H1 (cell line): ENCODE measurements at regions not wholly inside any gene's neighbourhood (a gene's known extent, or its start where the extent isn't known, plus 50 kb on each side); places are given as distances from the start of the nearest gene placed in this dataset.

ENCODE experiments used
- ASH2L ChIP-seq: fragments of 200-600, 300-600 bp; sonication (generic); IDR thresholded peaks from one replicate; pipeline ENCODE4 v1.7.1; 2017; ENCODE audit warnings: low read length
- ATF2 ChIP-seq: IDR thresholded peaks from 2 replicates; pipeline ENCODE4 v1.6.1; 2012; ENCODE audit warnings: low read length, inconsistent platforms
- BCL11A ChIP-seq, 2 experiments: IDR thresholded peaks; one replicate each; pipeline ENCODE4 v1.6.1; 2011; ENCODE audit warnings: low read depth in 2 of 2, low read length in 2 of 2, mild to moderate bottlenecking in 2 of 2
- CBX8 ChIP-seq: fragments of 300-800, 300-1000 bp; sonication (generic); IDR thresholded peaks from 2 replicates; pipeline ENCODE4 v1.7.1; 2016; ENCODE audit warnings: low read depth, low read length, borderline replicate concordance
- CEBPB ChIP-seq: IDR thresholded peaks from 2 replicates; pipeline ENCODE4 v1.6.1; 2012; ENCODE audit warnings: low read depth, low read length
- CTCF ChIP-seq, 3 experiments: IDR thresholded peaks; 1 replicate in 2 of 3; 2 replicates in 1 of 3; pipeline versions ENCODE4 v1.5.1 to v1.6.1; 2011; ENCODE audit warnings: low read length in 3 of 3, mild to moderate bottlenecking in 3 of 3, inconsistent platforms in 2 of 3, low read depth in 1 of 3, moderate library complexity in 1 of 3; ENCODE audit not compliant: insufficient read depth in 1 of 3; ENCODE audit errors: control extremely low read depth in 1 of 3
- E2F6 ChIP-seq: IDR thresholded peaks from 2 replicates; pipeline ENCODE4 v1.6.1; 2012; ENCODE audit warnings: inconsistent platforms
- HDAC6 ChIP-seq: IDR thresholded peaks from one replicate; pipeline ENCODE4 v1.7.1; 2012; ENCODE audit warnings: low read depth, mild to moderate bottlenecking, inconsistent platforms, low read length, moderate library complexity
- JUND ChIP-seq: IDR thresholded peaks from 2 replicates; pipeline ENCODE4 v1.6.1; 2011; ENCODE audit warnings: mild to moderate bottlenecking, improper control_type of control experiment, low read length
- MAFK ChIP-seq: IDR thresholded peaks from 2 replicates; pipeline ENCODE4 v1.6.1; 2012; ENCODE audit warnings: low read depth, mild to moderate bottlenecking, improper control_type of control experiment, low read length
- RFX5 ChIP-seq: IDR thresholded peaks from 2 replicates; pipeline ENCODE4 v1.6.1; 2011; ENCODE audit warnings: low read depth, low read length, improper control_type of control experiment, borderline replicate concordance
- SIN3A ChIP-seq, 2 experiments: IDR thresholded peaks in 1 of 2; conservative IDR thresholded peaks in 1 of 2; 2 replicates each; pipeline ENCODE4 v1.6.1; 2011 to 2012; ENCODE audit warnings: low read length in 2 of 2, improper control_type of control experiment in 1 of 2, low read depth in 1 of 2, mild to moderate bottlenecking in 1 of 2
- SP2 ChIP-seq: IDR thresholded peaks from 2 replicates; pipeline ENCODE4 v1.6.1; 2012; ENCODE audit warnings: mild to moderate bottlenecking, low read length, inconsistent platforms
- SP4 ChIP-seq: IDR thresholded peaks from 2 replicates; pipeline ENCODE4 v1.6.1; 2012; ENCODE audit warnings: low read length, inconsistent platforms
- TBP ChIP-seq: IDR thresholded peaks from 2 replicates; pipeline ENCODE4 v1.6.1; 2011; ENCODE audit warnings: low read depth, low read length, improper control_type of control experiment
- YY1 ChIP-seq: IDR thresholded peaks from 2 replicates; pipeline ENCODE4 v1.6.1; 2011; ENCODE audit warnings: low read depth, mild to moderate bottlenecking, low read length

- TF ChIP-seq CEBPB = no peak
- no peak for TF ChIP-seq YY1
- no peak for TF ChIP-seq CBX8
- no peak for TF ChIP-seq SP4
- TF ChIP-seq BCL11A (IDR thresholded peaks at IDR 0.05; ENCODE audit: low read depth in 2 of 2, low read length in 2 of 2) = no peak
- no peak for TF ChIP-seq TBP
- no peak for TF ChIP-seq ASH2L
- TF ChIP-seq SP2 = no peak
- TF ChIP-seq CTCF (IDR thresholded peaks at IDR 0.05; ENCODE audit: control extremely low read depth in 1 of 3, insufficient read depth in 1 of 3, low read depth in 1 of 3, low read length in 3 of 3) = no peak
- no peak for TF ChIP-seq HDAC6
- no peak for TF ChIP-seq SIN3A (conservative IDR thresholded peaks at IDR 0.05 in 1 of 2, IDR thresholded peaks at IDR 0.05 in 1 of 2; ENCODE audit: low read depth in 1 of 2, low read length in 2 of 2)
- TF ChIP-seq ATF2 = no peak
- no peak for TF ChIP-seq MAFK
- TF ChIP-seq E2F6 = no peak
- no peak for TF ChIP-seq JUND
- TF ChIP-seq RFX5 = no peak
Measured at GRCh38 chr11:105321696-105322095, 182.1 kb upstream of the CARD18 start (continued).
